KMS-11 (cell line): ENCODE measurements at regions not wholly inside any gene's neighbourhood (a gene's known extent, or its start where the extent isn't known, plus 50 kb on each side); places are given as distances from the start of the nearest gene placed in this dataset.
A peak's percentile ranks its signal among the peaks of the same experiment; 100 is the strongest.

Source experiments
- H2AFZ ChIP-seq: fragments of 200-600 bp; sonication (generic); 2 replicates; pipeline ENCODE4 v1.6.1; 2016; ENCODE audit warnings: antibody characterized with exemption, mixed run types, low read depth
- H3K27ac ChIP-seq: fragments of 200-600 bp; sonication (generic); 2 replicates; pipeline ENCODE4 v1.6.1; 2016; ENCODE audit warnings: mild to moderate bottlenecking, mixed run types
- H3K27me3 ChIP-seq: fragments of 200-600 bp; sonication (generic); 2 replicates; pipeline ENCODE4 v1.6.1; 2017; ENCODE audit warnings: mild to moderate bottlenecking, low read depth, mixed run types, moderate library complexity; ENCODE audit not compliant: insufficient read depth
- H3K36me3 ChIP-seq: fragments of 200-600 bp; sonication (generic); 2 replicates; pipeline ENCODE4 v1.6.1; 2017; ENCODE audit warnings: mild to moderate bottlenecking, mixed run types; ENCODE audit not compliant: insufficient read depth
- H3K4me1 ChIP-seq: fragments of 200-600 bp; sonication (generic); 2 replicates; pipeline ENCODE4 v1.6.1; 2016; ENCODE audit warnings: mild to moderate bottlenecking, low read depth, mixed run types; ENCODE audit not compliant: poor library complexity, severe bottlenecking
- H3K4me2 ChIP-seq: fragments of 200-600 bp; sonication (generic); 2 replicates; pipeline ENCODE4 v1.7.0; 2016; ENCODE audit warnings: mild to moderate bottlenecking, mixed run types
- H3K4me3 ChIP-seq: fragments of 200-600 bp; sonication (generic); IDR thresholded peaks from 2 replicates; pipeline ENCODE4 v1.6.1; 2017; ENCODE audit warnings: low read depth, low read length, mixed read lengths; ENCODE audit not compliant: insufficient read depth
- H3K79me2 ChIP-seq: fragments of 200-600 bp; sonication (generic); 2 replicates; pipeline ENCODE4 v1.6.1; 2016; ENCODE audit warnings: low read depth, mixed run types; ENCODE audit not compliant: insufficient read depth
- H3K9ac ChIP-seq: fragments of 200-600 bp; sonication (generic); 2 replicates; pipeline ENCODE4 v1.6.1; 2016; ENCODE audit warnings: mild to moderate bottlenecking, mixed run types
- H4K20me1 ChIP-seq: fragments of 200-600 bp; sonication (generic); 2 replicates; pipeline ENCODE4 v1.6.1; 2016; ENCODE audit warnings: mild to moderate bottlenecking, mixed run types; ENCODE audit not compliant: insufficient read depth
- TF ChIP-seq, protein P1 (sequence below): fragments of 200-600 bp; sonication (generic); conservative IDR thresholded peaks from 2 replicates; pipeline ENCODE4 v1.6.1; 2017; ENCODE audit warnings: low read depth, mild to moderate bottlenecking, antibody characterized with exemption, low read length, moderate library complexity, mixed read lengths

DNA sequence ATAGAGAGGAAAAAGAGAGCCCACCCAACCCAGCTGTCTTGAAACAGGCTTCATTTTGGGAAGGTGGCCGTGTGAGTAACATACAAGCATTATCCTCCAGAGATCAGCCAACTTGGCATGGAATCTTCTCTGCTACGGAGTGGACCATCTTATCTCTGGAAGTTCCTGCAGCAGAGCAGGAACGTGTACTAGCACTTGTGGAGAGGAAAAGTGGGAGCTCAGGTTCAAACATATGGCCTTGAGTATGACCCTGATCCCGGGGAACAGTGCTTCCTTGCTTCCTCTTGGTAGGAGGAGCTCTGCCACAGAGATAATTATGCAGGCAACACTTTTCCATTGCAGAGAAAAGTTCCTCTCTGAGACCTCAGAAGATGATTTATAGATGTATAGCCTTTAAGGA is 490.4 kb upstream of the ACO1 start:
- no peaks in the 10 kb centered on the region for H3K79me2 ChIP-seq
- no peak overlapping the region for H3K27ac ChIP-seq
- H2AFZ ChIP-seq: no peak overlapping the region
- H3K4me2 ChIP-seq: no peak overlapping the region
- TF ChIP-seq, protein P1, sequence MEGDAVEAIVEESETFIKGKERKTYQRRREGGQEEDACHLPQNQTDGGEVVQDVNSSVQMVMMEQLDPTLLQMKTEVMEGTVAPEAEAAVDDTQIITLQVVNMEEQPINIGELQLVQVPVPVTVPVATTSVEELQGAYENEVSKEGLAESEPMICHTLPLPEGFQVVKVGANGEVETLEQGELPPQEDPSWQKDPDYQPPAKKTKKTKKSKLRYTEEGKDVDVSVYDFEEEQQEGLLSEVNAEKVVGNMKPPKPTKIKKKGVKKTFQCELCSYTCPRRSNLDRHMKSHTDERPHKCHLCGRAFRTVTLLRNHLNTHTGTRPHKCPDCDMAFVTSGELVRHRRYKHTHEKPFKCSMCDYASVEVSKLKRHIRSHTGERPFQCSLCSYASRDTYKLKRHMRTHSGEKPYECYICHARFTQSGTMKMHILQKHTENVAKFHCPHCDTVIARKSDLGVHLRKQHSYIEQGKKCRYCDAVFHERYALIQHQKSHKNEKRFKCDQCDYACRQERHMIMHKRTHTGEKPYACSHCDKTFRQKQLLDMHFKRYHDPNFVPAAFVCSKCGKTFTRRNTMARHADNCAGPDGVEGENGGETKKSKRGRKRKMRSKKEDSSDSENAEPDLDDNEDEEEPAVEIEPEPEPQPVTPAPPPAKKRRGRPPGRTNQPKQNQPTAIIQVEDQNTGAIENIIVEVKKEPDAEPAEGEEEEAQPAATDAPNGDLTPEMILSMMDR: no peak
- no peaks in the 10 kb centered on the region for H3K36me3 ChIP-seq
- no peaks in the 10 kb centered on the region for H3K4me1 ChIP-seq
- H4K20me1 ChIP-seq: no peaks in the 10 kb centered on the region
- no peak overlapping the region for H3K9ac ChIP-seq
- no peak overlapping the region for H3K4me3 ChIP-seq
- H3K27me3 ChIP-seq: no peaks in the 10 kb centered on the region

DNA sequence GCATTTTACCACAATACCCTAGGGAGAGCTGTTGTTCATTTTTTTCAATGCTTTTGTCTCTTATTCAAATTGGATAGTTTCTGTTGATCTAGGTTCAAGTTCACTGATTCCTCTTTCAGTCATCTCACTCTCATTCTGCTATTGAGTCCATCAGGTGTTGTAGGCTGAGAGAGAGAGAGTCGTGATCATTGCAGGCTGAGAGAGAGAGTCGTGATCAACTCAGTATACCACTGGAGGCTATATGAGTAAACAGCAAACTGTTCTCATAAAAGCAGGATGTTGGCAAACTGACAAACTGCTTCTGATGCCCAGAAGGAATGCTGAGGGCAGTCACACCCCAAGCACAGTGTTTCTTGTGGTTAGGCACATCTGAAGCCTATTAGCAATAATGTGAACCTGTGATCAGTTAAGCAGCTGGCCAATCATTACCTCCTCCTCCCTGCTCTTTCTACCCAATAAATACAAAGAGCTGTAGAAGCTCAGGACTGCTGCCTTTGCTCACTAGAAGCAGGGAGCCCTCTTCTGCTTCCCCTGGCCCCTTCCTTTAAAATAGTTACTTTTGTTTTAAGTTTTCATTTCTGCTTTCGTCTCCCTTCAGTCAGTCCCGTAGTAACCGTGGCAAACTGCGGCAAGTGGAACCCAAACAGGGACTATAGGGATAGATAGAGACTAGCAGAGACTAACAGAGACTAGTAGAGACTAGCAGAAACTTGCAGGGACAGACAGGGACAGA is 476.1 kb upstream of the ACO1 start:
- H2AFZ ChIP-seq: peak overlapping the region; percentile 82
- H3K4me3 ChIP-seq: no peak overlapping the region
- no peaks in the 10 kb centered on the region for H3K36me3 ChIP-seq
- TF ChIP-seq, protein P1: no peak
- no peaks in the 10 kb centered on the region for H4K20me1 ChIP-seq
- peak overlapping the region; percentile 70 for H3K4me2 ChIP-seq
- H3K27me3 ChIP-seq: no peaks in the 10 kb centered on the region
- no peaks in the 10 kb centered on the region for H3K79me2 ChIP-seq
- H3K9ac ChIP-seq: peak overlapping the region; percentile 43
- peaks cover 7% of the 10 kb centered on the region for H3K4me1 ChIP-seq
- peak overlapping the region; percentile 46; the same call in 1 of the 2 replicates for H3K27ac ChIP-seq

DNA sequence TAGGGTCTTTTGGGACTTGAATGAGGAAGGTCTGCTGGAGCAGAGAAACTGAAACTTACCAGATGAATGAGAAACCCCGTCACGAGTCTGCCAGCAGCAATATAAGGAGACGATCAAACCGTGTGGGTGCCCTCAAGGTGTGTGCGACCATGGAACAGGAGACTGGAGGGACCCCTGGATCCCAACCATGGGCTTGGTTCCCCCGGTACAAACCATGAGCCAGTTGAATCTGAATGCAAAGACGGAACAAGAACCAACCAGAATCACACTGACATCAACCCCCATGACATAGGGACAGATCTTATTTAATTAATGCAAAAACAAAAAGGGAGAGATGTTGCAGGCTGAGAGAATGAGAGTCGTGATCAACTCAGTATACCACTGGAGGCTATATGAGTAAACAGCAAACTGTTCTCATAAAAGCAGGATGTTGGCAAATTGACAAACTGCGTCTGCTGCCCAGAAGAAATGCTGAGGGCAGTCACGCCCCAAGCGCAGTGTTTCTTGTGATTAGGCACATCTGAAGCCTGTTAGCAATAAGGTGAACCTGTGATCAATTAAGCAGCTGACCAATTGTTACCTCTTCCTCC is 475.5 kb upstream of the ACO1 start:
- no peaks in the 10 kb centered on the region for H3K27me3 ChIP-seq
- TF ChIP-seq, protein P1: no peak

DNA sequence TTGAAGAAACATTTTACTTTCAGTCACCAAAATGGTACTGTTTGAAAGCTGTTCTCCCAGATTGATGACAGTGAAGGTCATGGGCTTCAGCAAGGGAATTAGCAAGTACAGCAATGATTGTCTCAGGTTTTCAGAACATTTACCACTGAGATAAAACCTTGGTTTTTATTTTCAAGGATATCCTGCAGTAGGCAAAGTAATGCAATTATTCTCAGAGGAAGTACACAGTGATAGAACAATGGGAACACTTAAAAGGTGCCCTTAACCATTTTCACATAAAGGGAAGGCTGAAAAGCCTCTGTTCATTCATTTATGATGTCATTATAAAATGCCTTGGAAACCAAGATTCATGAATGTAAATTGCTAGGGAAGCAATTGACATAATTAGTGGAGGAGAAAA is 471.8 kb upstream of the ACO1 start:
- Histone ChIP-seq H3K79me2 (no peaks in the 10 kb centered on the region), H3K36me3 (no peaks in the 10 kb centered on the region), H3K4me1 (peaks cover 7% of the 10 kb centered on the region), H3K4me2 (no peak overlapping the region), H4K20me1 (no peaks in the 10 kb centered on the region), H3K4me3 (no peak overlapping the region), H3K27me3 (no peaks in the 10 kb centered on the region), H3K9ac (no peak overlapping the region), H3K27ac (no peak overlapping the region), H2AFZ (no peak overlapping the region)
- TF ChIP-seq, protein P1: no peak

More for the DNA sequence above, 475.5 kb upstream of the ACO1 start:
- H4K20me1 ChIP-seq: no peaks in the 10 kb centered on the region
- no peak overlapping the region for H3K4me3 ChIP-seq
- no peaks in the 10 kb centered on the region for H3K79me2 ChIP-seq
- peaks cover 7% of the 10 kb centered on the region for H3K4me1 ChIP-seq
- peak overlapping the region; percentile 46; the same call in 1 of the 2 replicates for H3K27ac ChIP-seq
- no peaks in the 10 kb centered on the region for H3K36me3 ChIP-seq
- peak overlapping the region; percentile 43 for H3K9ac ChIP-seq
- peak overlapping the region; percentile 82 for H2AFZ ChIP-seq
- peak overlapping the region; percentile 70 for H3K4me2 ChIP-seq
